ENCODE measurements at regions not wholly inside any gene's neighbourhood (a gene's known extent, or its start where the extent isn't known, plus 50 kb on each side); places are given as distances from the start of the nearest gene placed in this dataset.

GRCh38 chr12:95408201-95408600 is 65.8 kb upstream of the METAP2 start:
- TF ChIP-seq REST (IDR thresholded peaks at IDR 0.05; ENCODE audit: unreplicated experiment) (no peak), CTCF (conservative IDR thresholded peaks at IDR 0.05; ENCODE audit: low read depth in 2 of 2) (no peak), ZNF462 (CRISPR knock-in tag; IDR thresholded peaks at IDR 0.05) (no peak), EZH2 (IDR thresholded peaks at IDR 0.05; ENCODE audit: low read depth, unreplicated experiment) (no peak), POLR2AphosphoS5 (IDR thresholded peaks at IDR 0.05; ENCODE audit: low read depth) (no peak), EZH2phosphoT487 (IDR thresholded peaks at IDR 0.05; ENCODE audit: unreplicated experiment) (no peak), NANOG (IDR thresholded peaks at IDR 0.05; ENCODE audit: borderline replicate concordance) (no peak), CREB1 (CRISPR knock-in tag; IDR thresholded peaks at IDR 0.05; ENCODE audit: low read depth) (no peak), ETS1 (IDR thresholded peaks at IDR 0.05) (no peak), ZNF331 (CRISPR knock-in tag; IDR thresholded peaks at IDR 0.05; ENCODE audit: low read depth) (no peak), JUNB (IDR thresholded peaks at IDR 0.05; ENCODE audit: unreplicated experiment) (no peak)

Data from GM23338 (cell line).